GM21825 (cell line): ENCODE measurements at regions not wholly inside any gene's neighbourhood (a gene's known extent, or its start where the extent isn't known, plus 50 kb on each side); places are given as distances from the start of the nearest gene placed in this dataset.

Experiments
- ATAC-seq: cut with Tn5 transposase; IDR thresholded peaks from one replicate; pipeline ENCODE4 v1.9.1; 2021; ENCODE audit warnings: mild to moderate bottlenecking, moderate library complexity; ENCODE audit not compliant: unreplicated experiment

- ATAC-seq = no peak
Observed at GRCh38 chr15:95946241-95946640, 384.3 kb upstream of the NR2F2 start.

GRCh38 chr15:95946926-95947325, 383.6 kb upstream of the NR2F2 start:
- ATAC-seq = no peak

- ATAC-seq = no peak
Observed at GRCh38 chr15:95948411-95948810, 382.1 kb upstream of the NR2F2 start.

GRCh38 chr15:95953032-95953431, 377.5 kb upstream of the NR2F2 start:
- no peak for ATAC-seq

- ATAC-seq = no peak
Observed at GRCh38 chr15:95957861-95958260, 372.6 kb upstream of the NR2F2 start.

GRCh38 chr15:95958382-95958781, 372.1 kb upstream of the NR2F2 start:
- ATAC-seq = no peak

- ATAC-seq = no peak
Observed at GRCh38 chr15:95968856-95969255, 361.6 kb upstream of the NR2F2 start.

GRCh38 chr15:95970326-95970725, 360.2 kb upstream of the NR2F2 start:
- no peak for ATAC-seq

- no peak for ATAC-seq
Observed at GRCh38 chr15:95972041-95972553, 358.4 kb upstream of the NR2F2 start.

- no peak for ATAC-seq
Observed at GRCh38 chr15:95972812-95973211, 357.7 kb upstream of the NR2F2 start.

- peak; percentile 81 for ATAC-seq
Observed at GRCh38 chr15:95973566-95974256, 356.8 kb upstream of the NR2F2 start.

- ATAC-seq = no peak
Observed at GRCh38 chr15:95975212-95975611, 355.3 kb upstream of the NR2F2 start.

GRCh38 chr15:95979286-95979685, 351.2 kb upstream of the NR2F2 start:
- no peak for ATAC-seq

- no peak for ATAC-seq
Observed at GRCh38 chr15:95981209-95981608, 349.3 kb upstream of the NR2F2 start.

- ATAC-seq = no peak
Observed at GRCh38 chr15:95987299-95987698, 343.2 kb upstream of the NR2F2 start.

GRCh38 chr15:95987886-95988573, 342.5 kb upstream of the NR2F2 start:
- no peak for ATAC-seq

GRCh38 chr15:95988574-95988887, 342.0 kb upstream of the NR2F2 start:
- ATAC-seq = no peak

GRCh38 chr15:95989392-95989791, 341.1 kb upstream of the NR2F2 start:
- ATAC-seq = no peak

- ATAC-seq = no peak
Observed at GRCh38 chr15:95990833-95991232, 339.7 kb upstream of the NR2F2 start.

GRCh38 chr15:95994418-95994817, 336.1 kb upstream of the NR2F2 start:
- no peak for ATAC-seq

- ATAC-seq = no peak
Observed at GRCh38 chr15:95995375-95996168, 334.9 kb upstream of the NR2F2 start.

GRCh38 chr15:95996494-95996893, 334.0 kb upstream of the NR2F2 start:
- no peak for ATAC-seq
